DMS153 (cell line): ENCODE measurements at regions not wholly inside any gene's neighbourhood (a gene's known extent, or its start where the extent isn't known, plus 50 kb on each side); places are given as distances from the start of the nearest gene placed in this dataset.

Source experiments
- DNase-seq: peaks from one replicate; lab custom pipeline; 2025; lab: John Stamatoyannopoulos, UW

DNA sequence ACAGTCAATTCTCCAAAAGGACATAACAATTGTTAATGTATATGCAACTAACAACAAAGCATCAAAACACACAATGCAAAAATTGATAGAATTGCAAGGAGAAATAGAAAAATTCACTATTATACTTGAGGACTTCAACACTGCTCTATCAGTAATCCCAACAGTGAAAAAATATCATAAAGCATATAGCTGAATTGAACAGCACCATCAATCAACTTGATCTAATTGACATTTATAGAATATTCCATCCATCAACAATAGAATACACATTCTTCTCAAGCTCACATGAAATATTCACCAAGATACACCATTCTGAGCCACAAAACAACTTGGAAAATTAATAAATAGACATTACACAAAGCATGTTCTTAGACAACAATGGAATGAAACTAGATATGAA lies 60.1 kb upstream of the ASXL3 start:
- DNase-seq: no peak

DNA sequence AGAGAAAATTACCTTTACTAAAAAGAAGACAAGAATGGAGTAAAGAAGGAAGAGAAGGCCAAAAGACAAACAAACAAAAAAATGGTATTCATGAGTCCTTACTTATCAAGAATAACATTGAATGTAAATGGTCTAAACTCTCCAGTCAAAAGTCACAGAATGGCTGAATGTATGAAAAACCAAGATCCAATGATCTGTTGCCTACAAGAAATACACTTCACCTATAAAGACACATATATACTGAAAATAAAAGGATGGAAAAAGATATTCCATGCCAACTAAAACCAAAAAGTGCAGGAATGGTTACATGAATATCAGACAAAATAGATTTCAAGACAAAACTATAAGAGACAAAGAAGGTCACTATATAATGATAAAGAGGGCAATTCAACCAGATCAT lies 65.0 kb upstream of the ASXL3 start:
- no peak for DNase-seq

DNA sequence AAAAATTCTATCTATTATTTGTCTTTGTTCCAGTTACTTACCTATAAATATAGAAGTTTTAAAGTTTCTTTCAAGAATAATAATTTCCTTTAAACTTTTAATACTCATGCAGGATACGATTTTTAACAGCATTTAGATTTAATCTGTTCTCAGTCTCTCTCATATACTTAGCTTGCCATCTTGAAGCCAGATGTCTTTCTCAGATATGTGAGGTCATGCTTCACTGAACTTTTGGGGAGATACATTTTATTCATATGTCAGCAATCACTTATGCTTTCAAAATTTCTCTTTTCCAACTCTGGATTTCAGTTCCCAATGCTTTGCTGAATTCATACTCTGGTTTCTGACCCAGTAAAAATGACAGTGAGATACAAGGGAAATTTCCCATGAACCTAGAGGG lies 66.5 kb upstream of the CCDC178 start:
- DNase-seq: no peak

DNA sequence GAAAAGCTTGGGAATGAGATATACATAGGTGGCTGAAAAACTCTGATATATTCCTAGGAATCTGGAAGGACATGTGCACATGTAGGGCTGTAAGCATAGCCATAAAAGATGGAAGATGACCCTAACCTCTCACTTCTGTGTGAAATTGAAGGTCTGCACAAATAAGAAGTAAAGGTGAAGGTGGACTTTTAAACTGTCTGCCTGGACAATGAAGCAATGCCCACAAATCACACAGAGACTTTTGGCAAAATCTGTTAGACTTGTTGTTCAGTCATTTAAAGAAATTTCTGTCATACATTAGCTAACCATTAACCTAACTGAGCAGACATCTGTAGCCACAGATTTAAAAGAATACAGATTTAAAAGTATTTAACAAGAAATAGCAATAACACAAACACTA lies 65.3 kb upstream of the CCDC178 start:
- no peak for DNase-seq

DNA sequence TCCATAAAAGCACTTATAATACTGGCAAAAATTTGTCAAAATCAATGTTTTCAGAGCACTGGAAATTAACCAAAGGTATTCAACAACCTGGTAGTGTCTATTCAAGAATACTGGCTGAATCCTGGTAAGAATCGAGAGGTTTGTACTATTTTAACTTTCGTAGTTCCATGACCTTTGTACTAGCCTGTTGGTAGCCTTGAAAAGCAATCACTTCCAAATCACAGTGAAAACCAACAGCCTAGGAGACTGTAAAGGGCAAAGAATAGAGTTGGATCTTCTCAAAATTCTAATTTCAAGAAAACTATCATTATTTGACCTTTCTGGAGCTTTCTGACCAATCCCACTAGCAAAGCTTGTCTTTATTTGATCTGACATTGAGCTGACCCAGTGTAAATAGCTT lies 64.8 kb upstream of the CCDC178 start:
- no peak for DNase-seq

DNA sequence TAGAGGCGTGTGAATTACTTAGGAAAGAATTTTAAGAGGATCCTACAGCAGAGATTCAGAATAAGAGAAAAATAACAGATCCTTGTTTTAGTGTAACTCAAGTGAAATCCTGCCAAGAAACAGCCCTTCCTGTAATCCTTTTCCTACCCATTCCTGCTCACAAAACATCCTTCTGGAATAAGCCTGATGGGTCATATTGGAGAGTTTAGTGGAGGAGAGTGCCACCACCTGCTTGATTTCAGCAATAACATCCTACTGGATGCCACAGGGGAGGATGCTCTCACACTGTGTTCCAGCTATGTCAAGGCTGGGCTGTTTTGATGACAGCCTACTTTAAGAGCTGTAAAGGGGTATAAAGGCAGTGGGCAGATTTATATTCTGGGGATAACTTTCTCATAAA lies 54.8 kb upstream of the CCDC178 start:
- peak; percentile 55 for DNase-seq
